GM19025 (cell line): ENCODE measurements at regions not wholly inside any gene's neighbourhood (a gene's known extent, or its start where the extent isn't known, plus 50 kb on each side); places are given as distances from the start of the nearest gene placed in this dataset.
"Not testable (repeated sequence)": the region's sequence is repeated elsewhere in the genome, so short reads cannot be mapped to it uniquely, and the experiment has no call there.

Source experiments
- ATAC-seq: cut with Tn5 transposase; IDR thresholded peaks from one replicate; pipeline ENCODE4 v1.9.1; 2021; ENCODE audit warnings: mild to moderate bottlenecking, low read depth, moderate library complexity; ENCODE audit not compliant: unreplicated experiment

DNA sequence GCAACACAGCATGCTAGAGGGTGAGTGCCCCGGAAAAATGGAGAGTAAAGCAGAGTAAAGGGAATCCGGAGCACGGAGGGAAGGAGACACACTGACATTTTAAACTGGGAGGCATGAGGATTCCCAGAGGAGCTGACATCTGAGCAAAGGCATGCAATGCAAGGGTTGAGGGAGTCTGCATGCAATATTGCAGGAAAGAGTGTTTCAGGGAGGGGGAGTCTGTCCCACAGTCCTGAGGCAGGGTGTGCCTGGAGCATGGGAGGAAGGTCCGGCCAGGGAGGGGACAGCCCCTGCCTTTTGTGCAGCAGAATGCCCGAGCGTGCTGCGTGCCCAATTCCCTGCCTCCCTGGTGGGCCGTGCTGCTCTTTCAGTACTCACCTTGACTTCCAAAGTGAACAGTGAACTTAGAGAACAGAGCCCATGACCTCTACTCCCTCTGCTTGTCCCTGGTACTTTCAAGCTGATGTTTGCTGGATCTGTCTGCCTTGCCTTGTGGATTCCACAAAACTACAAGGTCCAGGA, 163.9 kb downstream of the IGLL1 start:
- not testable (repeated sequence) for ATAC-seq

DNA sequence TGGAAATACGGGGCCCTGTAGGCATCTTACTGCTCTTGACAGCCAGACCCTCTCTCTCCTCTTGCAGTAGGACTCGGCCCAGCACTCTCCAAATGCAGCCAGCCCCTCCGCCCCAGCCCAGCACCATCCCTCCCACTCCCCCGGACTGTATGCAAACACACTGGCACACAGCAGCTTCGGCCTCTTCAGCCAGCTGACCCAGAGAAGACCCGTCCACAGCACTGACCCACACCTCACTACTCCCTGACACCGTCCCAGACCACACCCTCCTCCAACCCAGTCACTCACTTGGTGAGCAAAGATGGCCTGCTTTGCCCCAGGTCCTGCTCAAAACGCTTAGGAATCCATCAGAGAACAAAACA, 164.6 kb downstream of the IGLL1 start:
- ATAC-seq, result no peak

DNA sequence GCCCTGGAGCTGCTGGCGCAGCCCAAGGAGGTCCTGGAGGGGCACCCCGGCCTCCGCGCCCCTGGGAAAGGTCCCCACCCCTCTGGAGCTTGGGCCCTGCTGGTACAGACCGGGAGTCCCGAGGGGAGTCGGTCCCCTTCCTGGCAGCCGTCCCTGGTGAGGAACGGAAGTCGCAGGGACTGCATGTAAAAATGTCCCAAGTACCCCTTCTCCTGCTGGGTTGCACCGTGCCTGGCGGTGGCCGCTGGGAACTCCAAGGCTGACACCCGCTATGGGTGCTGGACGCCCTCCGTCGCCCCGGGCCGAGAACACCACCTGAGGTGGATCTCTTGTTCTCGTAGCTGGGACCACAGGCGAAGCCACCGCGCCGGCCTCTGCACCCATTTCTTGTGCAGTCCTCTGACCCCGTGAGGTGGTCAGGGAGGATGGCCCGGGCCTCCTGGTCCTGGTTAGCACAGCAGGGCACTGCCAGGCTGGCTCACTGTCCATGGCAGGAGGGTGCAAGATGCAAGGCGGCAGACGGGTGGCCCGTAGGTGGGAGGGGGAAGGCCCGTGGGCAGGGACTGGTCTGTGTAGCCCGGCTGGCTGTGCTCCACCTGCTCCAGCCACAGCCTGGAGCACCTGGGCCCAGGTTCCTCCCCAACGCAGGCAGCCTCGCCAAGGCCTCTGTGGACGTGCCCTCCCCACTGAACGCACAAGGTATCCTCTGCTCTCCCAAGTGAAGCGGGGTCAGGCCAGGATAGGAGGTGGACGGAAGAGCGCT, 165.2 kb downstream of the IGLL1 start:
- no peak for ATAC-seq

DNA sequence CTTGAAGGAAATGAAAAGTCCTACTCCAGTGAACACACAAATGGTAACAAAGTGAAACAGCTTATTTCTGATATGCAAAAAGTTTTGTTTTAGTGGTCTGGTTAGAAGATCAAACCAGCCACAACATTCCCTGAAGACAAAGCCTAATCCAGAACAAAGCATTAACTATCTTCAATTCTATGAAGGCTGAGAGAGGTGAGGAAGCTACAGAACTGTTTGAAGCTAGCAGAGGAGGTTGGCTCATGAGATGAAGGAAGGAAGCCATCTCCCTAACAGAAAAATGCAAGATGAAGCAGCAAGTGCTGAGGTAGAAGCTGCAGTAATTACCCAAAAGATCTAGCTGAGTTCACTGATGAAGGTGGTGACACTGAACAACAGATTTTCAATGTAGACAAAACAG, 168.4 kb downstream of the IGLL1 start:
- no peak for ATAC-seq

DNA sequence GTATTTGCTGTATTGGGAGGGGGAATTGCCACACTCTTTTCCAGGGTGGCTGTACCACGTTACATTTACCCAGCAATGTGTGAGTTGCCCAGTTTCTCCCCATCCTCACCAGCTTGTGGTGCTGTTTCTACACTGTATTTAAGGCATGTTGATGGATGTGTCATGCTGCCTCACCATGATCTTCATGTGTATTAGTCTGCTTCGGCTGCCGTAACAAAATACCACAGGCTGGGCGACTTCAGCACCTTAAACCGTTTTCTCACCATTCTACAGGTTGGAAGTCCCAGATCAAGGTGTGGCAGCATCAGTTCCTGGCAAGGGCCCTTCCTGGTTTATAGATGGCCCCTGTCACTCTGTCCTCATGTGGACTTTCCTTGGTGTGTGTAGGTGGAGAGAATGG, 169.7 kb downstream of the IGLL1 start:
- no peak for ATAC-seq

DNA sequence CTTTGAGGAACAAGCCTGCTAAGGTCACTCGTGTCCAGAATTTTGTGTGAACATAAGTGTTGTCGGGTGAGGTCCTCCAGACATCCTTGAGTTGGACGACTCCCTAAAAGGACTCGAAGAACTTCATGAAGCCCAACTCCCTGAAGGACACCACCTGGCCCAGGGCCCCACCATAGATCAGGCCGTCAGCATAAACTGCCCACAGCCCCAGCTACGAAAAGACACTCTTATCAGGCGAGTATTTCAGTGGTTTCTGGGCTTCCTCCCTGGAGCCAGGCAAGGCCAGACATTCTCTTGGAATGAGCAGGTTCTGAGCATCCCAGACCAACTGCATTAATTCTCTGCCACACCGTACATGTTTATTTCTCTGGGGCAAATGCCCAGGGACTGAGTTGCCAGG, 170.1 kb downstream of the IGLL1 start:
- no peak for ATAC-seq

DNA sequence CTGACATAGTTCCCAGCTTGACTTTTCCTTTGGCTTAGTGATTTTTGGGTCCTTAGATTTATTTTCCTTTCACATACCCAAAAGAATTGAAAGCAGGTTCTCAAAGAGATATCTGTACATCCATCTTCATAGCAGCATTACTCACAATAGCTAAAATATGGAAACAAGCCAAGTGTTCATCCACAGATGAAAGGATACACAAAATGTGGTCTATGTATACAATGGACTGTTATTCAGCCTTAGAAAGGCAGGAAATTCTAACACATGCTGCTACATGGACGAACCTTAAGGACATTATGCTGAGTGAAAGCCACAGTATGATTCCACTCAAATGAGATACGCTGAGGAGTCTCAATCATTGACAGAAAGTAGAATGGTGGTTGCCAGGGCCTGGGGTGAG, 171.8 kb downstream of the IGLL1 start:
- ATAC-seq, result no peak

DNA sequence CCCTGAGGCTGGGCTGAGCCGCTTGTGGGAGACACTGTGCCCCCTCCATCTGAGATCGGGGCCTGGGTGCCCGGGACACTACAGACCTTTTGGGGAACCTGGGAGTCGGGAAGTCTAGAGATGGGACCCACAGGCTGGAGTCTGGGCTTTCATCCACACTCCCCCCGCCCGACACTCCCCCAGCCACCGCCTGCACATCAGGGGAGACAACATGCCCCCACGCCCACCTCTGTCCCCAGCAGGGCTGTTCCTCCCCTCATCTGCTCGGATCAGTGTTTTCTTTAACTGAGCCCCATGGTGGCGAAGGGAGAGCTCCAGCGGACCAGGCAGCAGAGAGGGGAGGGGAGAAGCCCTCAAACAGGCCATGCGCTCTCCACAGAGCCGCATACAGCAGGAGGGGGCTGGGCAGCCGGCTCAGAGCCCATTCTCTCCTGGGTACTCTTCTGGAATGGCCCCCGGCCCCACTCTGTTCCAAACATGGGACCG, 174.7 kb downstream of the IGLL1 start:
- ATAC-seq, result no peak

DNA sequence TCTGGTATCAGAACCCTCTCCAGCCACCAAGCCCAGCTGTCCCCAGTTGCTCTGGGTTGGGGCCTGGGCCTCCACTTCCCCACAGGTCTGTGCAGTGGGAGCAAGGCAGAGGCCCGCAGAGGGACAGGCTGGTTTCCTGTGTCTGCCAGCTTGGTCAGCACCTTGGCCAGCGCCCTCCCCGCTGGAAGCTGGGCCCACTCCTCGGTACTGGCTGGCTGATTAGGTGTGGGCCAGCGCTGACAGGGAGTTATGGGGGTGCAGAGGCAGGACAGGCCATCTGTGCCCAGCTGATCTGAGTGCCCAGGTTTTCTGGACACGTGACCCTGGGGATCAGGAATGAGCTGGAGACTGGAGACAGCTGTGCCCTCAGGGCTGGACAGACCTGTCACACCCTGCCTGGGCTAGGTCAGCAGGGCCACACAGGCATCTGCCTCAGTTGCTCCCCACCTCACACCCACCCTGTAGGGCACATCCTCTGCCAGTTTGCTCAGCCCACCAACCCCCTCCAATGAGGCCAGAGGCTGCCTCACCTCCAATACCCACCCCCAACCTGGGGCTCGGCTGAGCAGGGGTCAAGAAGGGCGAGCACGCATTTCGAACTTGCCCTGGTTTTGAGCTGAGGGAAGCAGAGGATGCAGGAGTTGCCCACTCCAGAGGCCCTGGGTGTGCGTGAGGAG, 175.3 kb downstream of the IGLL1 start:
- no peak for ATAC-seq

DNA sequence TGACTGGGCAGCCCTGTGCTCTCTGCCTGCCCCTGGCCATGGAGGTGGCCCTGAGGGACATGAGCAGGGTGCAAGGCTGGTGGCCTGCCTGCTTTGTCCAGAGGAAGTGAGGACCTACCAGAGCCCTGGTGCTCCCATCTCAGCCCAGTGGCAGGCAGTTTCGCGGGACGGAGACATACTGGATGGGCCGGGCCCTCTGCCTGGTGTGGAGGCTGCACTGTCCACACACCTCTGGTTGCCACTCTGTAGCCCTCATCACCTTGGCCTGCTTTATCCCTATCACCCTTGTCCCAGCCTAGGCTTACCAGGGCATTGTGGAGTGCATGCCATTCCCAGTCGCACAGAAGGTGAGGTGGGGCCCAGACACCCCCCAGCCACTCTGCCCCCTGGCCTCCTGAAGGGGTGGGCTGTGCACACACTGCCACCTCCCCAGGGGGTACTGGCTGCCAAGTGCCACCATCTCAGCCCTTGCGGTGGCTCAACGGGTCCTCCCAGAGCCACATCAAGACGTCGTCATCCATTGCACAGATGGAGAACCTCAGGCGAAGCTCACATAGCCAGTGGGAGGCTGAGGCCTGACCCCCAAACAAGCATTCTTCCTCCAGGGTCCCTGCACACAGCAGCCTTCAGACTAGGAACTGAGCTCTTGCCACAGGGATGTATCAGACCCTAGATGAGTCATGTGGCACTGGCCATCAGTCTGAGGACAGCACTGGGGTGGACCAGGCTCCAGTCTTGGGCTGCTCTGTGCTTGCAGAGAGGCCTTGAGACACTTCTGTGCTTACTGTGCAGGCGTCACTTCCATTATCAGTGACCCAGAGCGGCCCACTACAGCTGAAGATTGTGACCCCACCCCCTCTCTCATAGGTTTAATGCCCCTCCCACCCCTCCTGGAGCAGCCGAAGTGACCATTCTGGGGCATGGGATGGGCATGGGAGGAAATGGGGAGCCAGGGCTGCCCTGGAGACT, 176.1 kb downstream of the IGLL1 start:
- ATAC-seq, result no peak

DNA sequence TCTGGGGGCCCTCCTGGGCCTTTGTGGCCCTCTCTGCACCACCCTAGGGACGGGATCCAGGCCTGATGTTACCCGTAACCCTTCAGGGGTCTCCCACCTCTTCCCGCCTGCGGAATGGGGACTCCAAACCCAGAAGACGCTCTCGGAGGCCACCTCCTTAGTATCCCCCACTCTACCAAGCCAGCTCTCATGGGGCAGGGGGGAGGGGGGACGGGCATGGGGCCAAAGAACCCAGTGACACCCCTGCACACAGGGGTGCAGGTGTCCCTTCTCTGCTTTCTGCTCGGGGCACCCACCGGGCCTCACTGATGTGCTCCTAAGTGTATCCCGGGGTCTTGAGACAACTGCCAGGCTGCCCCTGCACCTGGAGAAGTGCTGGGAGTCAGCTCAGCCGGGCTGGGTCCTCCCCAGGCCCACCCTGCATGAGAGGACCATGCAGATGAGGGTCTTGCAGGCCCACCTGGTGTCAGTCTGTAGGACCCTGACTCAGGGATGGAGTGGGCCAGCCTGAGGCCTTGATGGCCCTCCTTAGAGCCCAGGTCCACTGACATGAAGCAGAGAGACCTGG, 176.9 kb downstream of the IGLL1 start:
- no peak for ATAC-seq

DNA sequence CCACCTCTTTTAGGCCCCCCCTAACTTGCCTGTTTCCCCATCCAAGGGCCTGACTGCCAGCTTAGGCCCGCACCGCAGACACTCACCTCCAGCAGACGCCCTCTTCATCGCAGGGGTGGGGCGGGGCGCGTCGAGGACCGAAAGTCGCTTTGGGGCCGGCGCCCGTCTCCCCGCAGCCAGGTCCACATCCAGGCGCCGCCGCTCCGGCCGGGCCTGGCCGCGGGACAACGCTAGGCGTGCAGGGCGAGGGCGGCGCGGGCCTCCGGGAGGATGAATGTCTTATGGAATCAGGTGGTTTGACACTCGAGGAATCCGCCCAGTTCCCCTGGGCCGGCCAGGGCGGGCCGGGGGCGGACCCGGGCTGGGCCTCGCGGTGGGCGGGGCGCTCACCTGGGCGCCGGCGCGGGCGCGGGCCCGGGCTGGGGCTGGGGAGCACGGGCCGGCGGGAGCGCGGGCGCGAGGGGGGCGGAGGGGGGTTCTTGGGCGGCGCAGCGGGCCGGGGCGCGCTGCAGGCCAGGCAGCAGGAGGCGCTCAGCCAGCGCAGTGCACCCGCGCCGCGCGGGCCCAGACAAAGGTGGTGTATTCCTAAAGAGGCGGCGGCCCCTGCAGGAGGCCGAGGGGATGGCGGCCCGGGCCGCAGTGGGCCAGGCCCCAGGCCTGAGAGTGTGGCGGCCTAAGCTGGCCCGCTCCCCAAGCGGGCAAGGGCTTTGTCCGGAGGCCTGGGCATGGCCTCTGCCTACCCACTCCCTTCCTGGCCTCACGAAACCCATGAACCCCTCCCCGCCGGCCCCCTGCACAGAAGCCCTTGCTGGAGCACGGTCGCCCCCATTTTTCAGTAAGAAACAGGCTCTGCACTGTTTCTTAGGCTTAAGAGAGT, 177.6 kb downstream of the IGLL1 start:
- ATAC-seq, result no peak

DNA sequence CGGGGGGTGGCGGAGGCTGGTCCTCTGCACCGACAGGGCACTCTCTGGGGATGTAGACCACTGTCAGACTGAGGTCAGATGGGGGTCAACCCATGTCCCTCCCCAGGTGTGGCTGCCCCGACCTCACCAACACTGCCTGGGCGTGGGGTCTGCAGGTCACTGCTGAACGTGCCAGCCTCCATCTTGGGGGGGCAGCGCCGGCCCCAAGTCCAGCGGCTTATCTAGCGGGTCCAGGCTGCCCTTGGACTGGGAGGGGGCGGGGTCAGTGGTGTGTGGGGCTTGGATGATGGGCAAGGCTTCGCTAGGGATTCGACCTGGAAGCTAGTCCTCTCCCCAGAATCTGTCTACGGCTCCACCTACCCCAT, 178.2 kb downstream of the IGLL1 start:
- ATAC-seq, result no peak

DNA sequence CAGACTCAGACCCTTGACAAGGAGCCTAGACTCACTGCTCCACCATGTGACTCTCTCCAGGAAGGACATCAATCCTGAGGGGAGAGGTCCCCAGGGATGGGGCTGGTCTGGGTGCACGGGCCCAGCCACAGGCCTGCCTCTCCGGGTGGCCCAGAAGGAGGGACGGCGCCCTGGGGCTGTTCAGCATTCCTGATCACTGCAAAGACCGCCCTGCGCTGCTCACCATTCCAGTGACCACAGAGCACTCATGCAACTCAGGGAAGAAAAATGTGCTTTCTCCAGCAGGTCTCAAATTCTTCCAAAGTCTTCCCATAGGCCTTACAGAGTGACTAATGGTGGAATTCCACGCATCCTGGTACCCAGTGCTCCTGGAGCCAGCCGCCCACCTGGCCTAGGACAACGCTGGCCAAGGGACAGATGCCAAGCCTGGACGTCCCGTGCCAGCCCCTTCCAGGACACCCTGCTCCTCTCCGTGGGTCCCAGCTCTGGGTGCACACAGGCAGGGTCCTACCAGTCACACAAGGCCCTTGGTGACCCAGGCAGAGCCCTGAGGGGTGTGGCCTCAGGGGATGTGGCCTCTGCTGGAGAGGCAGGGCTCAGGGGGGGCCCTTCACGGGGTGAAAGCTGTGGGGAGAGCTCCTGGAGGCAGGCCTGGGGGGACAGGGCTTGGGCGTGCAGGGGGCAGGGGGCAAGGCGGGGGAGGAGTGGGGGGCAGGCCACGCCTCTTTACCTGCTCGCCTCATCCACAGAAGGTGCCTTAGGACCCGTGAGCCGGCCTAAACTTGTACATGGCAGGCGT, 178.8 kb downstream of the IGLL1 start:
- ATAC-seq, result no peak

DNA sequence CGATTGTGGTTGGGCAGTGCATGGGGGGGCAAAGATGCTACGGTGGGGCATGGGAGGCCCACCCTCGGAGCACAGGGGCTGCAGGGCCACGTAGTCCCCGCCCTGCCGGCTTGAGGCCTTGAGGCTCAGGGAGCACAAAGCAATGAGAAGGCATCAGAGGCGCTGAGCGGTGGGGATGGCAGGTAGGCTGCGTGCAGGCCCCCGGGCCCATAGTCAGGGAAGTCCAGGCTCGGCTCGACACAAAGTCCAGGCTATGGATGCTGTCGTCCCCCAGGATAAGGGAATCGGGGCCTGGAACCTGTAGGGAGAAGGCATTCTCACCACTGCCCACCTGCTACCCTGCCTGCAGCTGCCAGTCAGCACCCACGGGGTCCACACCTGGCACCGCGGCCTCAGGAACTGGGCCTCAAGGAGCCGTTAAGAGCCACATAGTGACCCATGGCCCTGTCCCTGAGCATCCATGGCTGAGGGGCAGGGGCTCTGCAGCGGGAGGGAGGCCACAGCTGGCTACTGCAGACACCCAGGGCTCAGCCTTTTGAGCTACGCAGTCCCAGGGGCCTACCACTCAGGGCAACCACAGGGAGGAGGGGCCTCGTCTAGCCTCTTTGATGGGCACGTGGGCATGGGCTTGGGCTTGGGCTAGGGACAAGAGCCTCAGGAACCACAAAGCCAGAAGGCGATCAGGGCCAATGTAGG, 179.7 kb downstream of the IGLL1 start:
- no peak for ATAC-seq

DNA sequence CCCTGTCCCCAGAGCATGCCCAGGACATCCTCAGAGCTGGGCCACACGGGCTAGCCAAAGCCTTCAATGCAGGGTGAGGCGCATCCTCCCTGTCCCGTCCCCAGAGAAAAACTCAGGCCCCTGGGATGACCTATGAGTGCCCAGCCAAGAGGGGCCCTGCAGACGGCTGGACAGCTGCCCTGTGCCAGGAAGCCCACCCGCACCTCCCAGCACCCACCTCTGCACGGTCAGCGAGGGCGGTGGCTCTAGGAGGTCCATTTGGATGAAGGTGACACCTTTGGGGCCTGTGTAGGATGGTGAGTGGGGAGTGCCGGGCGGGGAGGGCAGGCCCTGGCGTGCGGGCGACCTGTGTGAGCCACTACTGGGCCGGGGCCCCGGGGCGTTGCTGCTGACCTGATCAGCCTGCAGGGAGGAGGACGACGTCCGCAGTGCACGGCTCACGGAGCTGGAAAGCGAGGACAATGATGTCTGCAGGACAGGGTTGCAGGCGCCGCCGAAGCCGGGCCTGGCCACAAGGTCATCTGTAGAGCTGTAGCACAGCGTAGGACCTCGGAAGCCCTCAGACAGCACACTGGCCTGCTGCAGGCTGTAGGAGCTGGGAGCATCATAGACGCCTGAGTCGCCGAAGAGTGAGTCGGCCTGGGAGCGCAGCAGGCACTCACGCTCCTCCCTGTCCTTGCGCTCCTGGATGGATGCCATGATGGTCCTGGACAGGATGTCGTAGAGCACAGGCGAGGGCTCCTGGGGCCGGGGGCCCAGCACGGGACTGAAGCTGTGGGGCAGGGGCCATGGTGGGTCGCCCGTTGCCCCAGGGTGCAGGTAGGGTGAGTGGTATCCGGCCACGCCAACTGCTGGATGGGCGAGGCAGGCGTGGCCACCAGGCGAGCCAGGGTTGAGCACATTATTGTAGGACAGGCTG, 180.5 kb downstream of the IGLL1 start:
- no peak for ATAC-seq

DNA sequence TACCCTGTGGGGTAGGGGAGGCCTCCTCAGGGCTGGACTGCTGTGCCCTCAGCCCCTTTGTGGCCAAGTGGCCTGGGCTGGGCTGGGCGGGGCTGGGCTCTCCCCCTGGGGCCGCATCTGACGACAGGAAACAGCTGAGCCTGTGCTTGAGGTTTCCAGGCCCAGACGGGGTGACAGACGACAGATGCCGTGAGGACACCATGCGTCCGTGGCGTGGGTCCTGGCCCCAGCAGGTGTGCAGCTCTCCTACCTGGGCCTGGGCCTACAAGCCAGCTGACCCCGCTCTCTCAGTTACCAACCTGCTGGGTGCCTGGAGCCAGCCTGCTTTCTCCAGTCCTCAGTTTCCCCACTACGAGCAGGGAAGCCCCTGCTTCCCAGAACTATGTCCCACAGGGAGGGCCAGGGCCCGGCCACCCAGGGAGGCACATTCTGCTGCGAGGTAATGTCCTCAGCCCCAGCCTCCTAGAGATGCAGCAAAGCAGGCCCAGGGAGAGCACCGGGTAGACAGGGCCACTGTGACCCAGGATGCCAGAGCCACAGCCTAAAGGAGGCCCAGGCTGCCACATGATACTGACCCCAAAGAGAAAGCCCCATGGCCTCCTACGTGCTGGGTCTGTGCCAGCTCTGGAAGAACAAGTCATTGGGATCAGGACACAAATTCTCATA, 181.3 kb downstream of the IGLL1 start:
- no peak for ATAC-seq
